Lower leg skin (tissue), 3 donors: ENCODE measurements at regions not wholly inside any gene's neighbourhood (a gene's known extent, or its start where the extent isn't known, plus 50 kb on each side); places are given as distances from the start of the nearest gene placed in this dataset.

Experiments
- POLR2A ChIP-seq, 2 donors: fragments of 450-650 bp; IDR thresholded peaks; one replicate each; pipeline ENCODE4 v1.6.1; 2016 to 2017; ENCODE audit warnings: antibody characterized with exemption in 2 of 2, mild to moderate bottlenecking in 1 of 2, moderate library complexity in 1 of 2
- TF ChIP-seq, protein P1 (sequence below), 3 donors: fragments of 450-650 bp; IDR thresholded peaks; one replicate each; pipeline ENCODE4 v1.5.1; 2016; ENCODE audit warnings: antibody characterized with exemption in 3 of 3, mild to moderate bottlenecking in 3 of 3, moderate library complexity in 2 of 3

DNA sequence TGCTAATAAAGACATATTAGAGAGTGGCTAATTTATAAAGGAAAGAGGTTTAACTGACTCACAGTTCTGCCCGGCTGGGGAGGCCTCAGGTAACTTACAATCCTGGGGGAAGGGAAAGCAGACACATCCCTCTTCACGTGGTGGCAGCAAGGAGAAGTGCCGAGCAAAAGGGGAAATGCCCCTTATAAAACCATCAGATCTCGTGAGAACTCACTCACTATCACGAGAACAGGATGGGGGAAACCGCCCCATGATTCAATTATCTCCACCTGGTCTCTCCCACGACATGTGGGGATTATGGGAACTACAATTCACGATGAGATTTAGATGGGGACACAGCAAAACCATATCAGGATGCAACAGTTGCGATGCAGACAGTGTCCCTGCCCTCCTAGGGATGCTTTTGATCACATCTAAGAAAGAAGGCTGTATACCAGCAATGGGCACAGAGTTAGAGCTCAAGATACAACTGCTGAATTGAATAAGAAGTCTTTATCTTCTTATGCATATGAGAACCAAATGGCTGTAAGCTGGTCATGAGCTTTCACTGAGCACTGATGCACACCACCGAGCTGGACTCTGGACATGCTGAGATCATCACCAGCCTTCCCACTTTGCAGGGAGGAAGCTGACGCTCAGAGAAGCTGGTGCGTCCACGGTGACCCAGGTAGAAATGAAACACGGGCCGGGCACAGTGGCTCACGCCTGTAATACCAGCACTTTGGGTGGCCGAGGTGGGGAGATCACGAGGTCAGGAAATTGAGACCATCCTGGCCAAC lies 255.2 kb downstream of the MN1 start:
- TF ChIP-seq POLR2A (IDR thresholded peaks at IDR 0.05) = no peak
- TF ChIP-seq, protein P1, sequence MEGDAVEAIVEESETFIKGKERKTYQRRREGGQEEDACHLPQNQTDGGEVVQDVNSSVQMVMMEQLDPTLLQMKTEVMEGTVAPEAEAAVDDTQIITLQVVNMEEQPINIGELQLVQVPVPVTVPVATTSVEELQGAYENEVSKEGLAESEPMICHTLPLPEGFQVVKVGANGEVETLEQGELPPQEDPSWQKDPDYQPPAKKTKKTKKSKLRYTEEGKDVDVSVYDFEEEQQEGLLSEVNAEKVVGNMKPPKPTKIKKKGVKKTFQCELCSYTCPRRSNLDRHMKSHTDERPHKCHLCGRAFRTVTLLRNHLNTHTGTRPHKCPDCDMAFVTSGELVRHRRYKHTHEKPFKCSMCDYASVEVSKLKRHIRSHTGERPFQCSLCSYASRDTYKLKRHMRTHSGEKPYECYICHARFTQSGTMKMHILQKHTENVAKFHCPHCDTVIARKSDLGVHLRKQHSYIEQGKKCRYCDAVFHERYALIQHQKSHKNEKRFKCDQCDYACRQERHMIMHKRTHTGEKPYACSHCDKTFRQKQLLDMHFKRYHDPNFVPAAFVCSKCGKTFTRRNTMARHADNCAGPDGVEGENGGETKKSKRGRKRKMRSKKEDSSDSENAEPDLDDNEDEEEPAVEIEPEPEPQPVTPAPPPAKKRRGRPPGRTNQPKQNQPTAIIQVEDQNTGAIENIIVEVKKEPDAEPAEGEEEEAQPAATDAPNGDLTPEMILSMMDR (IDR thresholded peaks at IDR 0.05) = no peak
